Fibroblast of villous mesenchyme (primary cell): ENCODE measurements at regions not wholly inside any gene's neighbourhood (a gene's known extent, or its start where the extent isn't known, plus 50 kb on each side); places are given as distances from the start of the nearest gene placed in this dataset.

ENCODE experiments used
- DNase-seq: peaks from one replicate; pipeline ENCODE4 v3.0.0-alpha.2; 2010; ENCODE audit warnings: low read depth
- H3K4me3 ChIP-seq: 2 replicates; pipeline ENCODE4 v1.5.1; 2011; ENCODE audit warnings: low read depth, mild to moderate bottlenecking, low read length
- CTCF ChIP-seq: IDR thresholded peaks from 2 replicates; pipeline ENCODE4 v1.5.1; 2012; ENCODE audit warnings: low read depth, mild to moderate bottlenecking, low read length; ENCODE audit not compliant: insufficient read depth

DNA sequence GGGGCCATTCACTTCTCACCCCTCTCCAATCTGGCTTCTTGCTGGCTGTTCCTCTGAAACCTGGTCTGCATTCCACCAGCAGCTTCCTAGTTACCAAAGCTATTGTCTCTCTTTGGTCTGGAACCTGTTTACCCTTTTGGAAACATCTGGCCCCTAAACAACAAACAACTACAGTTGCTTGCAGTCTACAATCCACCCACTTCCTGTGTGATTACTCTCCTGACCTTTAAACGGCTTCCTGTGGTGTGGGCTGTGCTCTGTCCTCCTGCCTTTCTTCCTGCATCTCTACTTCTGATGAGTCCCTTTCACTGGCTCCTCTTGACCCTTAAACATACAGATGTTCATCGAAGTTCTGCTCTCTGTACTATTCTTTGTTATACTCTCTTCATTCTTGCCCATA, 303.8 kb downstream of the TDRD15 start:
- TF ChIP-seq CTCF, result no peak
- no peak overlapping the region for H3K4me3 ChIP-seq
- DNase-seq, result peak; percentile 29

GRCh38 chr2:21428754-21429153, 305.0 kb downstream of the TDRD15 start:
- no peak for TF ChIP-seq CTCF
- DNase-seq, result no peak
- no peak overlapping the region for H3K4me3 ChIP-seq

DNA sequence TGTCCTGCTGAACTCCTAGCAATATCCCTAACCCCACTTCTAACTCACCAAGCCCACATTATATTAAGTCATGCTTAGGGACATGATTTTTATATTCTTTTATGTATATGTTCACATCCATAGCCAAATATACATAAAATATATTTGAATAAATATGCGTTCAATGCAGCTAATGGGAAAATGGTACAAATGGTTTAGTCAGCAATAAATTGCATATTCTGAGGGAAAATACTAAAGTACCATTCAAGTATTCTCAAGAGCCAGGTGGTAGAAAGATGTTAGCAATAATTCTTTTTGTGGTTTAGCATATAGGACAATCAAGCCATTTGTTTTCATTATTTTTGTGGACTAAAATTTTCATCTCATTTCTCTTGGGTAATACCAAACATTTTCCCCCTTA, 306.0 kb downstream of the TDRD15 start:
- no peak overlapping the region for H3K4me3 ChIP-seq
- TF ChIP-seq CTCF, result no peak
- no peak for DNase-seq

DNA sequence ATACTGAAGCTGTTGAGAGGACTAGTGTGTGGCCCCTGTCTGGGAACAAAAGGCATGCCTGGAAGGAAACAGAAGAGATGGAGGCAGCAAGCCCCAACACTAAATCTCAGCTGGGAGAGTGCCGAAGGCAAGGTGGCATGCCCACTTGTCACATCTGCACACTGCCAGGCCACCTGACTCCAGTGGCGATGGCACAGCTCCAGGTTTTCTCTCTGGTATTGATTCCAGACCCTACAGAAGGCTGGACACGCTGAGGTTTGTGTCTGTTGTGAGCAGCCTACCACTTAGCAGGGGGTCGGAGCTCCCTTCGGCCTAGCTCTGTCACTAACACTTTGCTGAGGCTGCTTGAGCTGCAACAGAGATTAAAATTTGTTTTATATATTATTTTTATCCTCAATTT, 307.3 kb downstream of the TDRD15 start:
- no peak overlapping the region for H3K4me3 ChIP-seq
- DNase-seq, result no peak
- TF ChIP-seq CTCF, result no peak

- no peak for TF ChIP-seq CTCF
- DNase-seq, result peak; percentile 85
- no peak overlapping the region for H3K4me3 ChIP-seq
Observed at GRCh38 chr2:21438949-21439348, 315.2 kb downstream of the TDRD15 start.

DNA sequence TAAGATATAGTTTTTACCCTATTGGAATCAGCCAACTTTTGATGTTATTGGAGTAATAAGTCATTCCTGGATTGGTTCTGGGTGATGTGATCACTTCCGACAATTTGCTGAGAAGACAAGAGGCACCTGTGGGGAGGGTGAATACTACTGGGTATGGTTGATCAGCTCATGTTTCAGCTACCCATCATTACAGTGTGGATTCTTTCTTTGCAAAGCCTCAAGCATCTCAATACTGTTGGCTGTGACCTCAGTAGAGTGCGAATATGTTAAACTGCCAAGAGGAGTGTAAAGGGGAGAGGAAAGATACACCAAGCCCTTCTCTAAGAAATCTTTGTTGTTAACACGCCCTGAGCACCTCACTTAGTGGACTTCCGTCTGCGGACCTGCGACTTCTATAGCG, 317.7 kb downstream of the TDRD15 start:
- H3K4me3 ChIP-seq, result no peak overlapping the region
- no peak for TF ChIP-seq CTCF
- DNase-seq, result no peak

- no peak overlapping the region for H3K4me3 ChIP-seq
- TF ChIP-seq CTCF, result no peak
- DNase-seq, result no peak
Observed at GRCh38 chr2:21443494-21444105, 319.8 kb downstream of the TDRD15 start.
